Limb (tissue), 2 donors: ENCODE measurements at regions not wholly inside any gene's neighbourhood (a gene's known extent, or its start where the extent isn't known, plus 50 kb on each side); places are given as distances from the start of the nearest gene placed in this dataset.
"Not testable (repeated sequence)": the region's sequence is repeated elsewhere in the genome, so short reads cannot be mapped to it uniquely, and the experiment has no call there.

Source experiments
- DNase-seq, 2 donors: peaks; one replicate each; pipeline ENCODE4 v3.0.0-alpha.2; 2016; ENCODE audit errors: extremely low spot score in 2 of 2

GRCh38 chr3:162717074-162717473, 1220.5 kb downstream of the OTOL1 start:
- DNase-seq, result not testable (repeated sequence)

GRCh38 chr3:162718697-162719096, 1222.1 kb downstream of the OTOL1 start:
- DNase-seq, result no peak

GRCh38 chr3:162719684-162720341, 1223.2 kb downstream of the OTOL1 start:
- no peak for DNase-seq

- DNase-seq, result no peak
These were observed 1225.1 kb downstream of the OTOL1 start for GRCh38 chr3:162721736-162722135.

- no peak for DNase-seq
These were observed 1225.7 kb downstream of the OTOL1 start for GRCh38 chr3:162722337-162722736.

- not testable (repeated sequence) for DNase-seq
These were observed 1226.2 kb downstream of the OTOL1 start for GRCh38 chr3:162722796-162723195.

GRCh38 chr3:162729686-162730085, 1233.1 kb downstream of the OTOL1 start:
- DNase-seq, result no peak

- DNase-seq, result not testable (repeated sequence)
These were observed 1235.4 kb downstream of the OTOL1 start for GRCh38 chr3:162731961-162732360.

- no peak for DNase-seq
These were observed 1242.2 kb downstream of the OTOL1 start for GRCh38 chr3:162738784-162739183.

GRCh38 chr3:162740941-162741596, 1244.5 kb downstream of the OTOL1 start:
- DNase-seq, result no peak

GRCh38 chr3:162742159-162742717, 1245.6 kb downstream of the OTOL1 start:
- DNase-seq, result no peak

GRCh38 chr3:162743091-162743490, 1246.5 kb downstream of the OTOL1 start:
- no peak for DNase-seq

GRCh38 chr3:162760789-162761188, 1264.2 kb downstream of the OTOL1 start:
- DNase-seq, result no peak

- DNase-seq, result no peak
These were observed 1267.6 kb downstream of the OTOL1 start for GRCh38 chr3:162764051-162764807.

- DNase-seq, result no peak
These were observed 1268.1 kb downstream of the OTOL1 start for GRCh38 chr3:162764808-162765071.

- DNase-seq, result no peak
These were observed 1268.9 kb downstream of the OTOL1 start for GRCh38 chr3:162765524-162765923.

- no peak for DNase-seq
These were observed 1273.0 kb downstream of the OTOL1 start for GRCh38 chr3:162769564-162769963.

- no peak for DNase-seq
These were observed 1273.9 kb downstream of the OTOL1 start for GRCh38 chr3:162770551-162770950.

GRCh38 chr3:162774613-162775100, 1278.0 kb downstream of the OTOL1 start:
- no peak for DNase-seq

- DNase-seq, result no peak
These were observed 1279.5 kb downstream of the OTOL1 start for GRCh38 chr3:162776148-162776547.

GRCh38 chr3:162777118-162777517, 1280.5 kb downstream of the OTOL1 start:
- no peak for DNase-seq

GRCh38 chr3:162780313-162780712, 1283.7 kb downstream of the OTOL1 start:
- no peak for DNase-seq
